HK-2 (cell line): ENCODE measurements at regions not wholly inside any gene's neighbourhood (a gene's known extent, or its start where the extent isn't known, plus 50 kb on each side); places are given as distances from the start of the nearest gene placed in this dataset.
"Not testable (repeated sequence)": the region's sequence is repeated elsewhere in the genome, so short reads cannot be mapped to it uniquely, and the experiment has no call there.

Experiments used
- DNase-seq: peaks from one replicate; pipeline ENCODE4 v3.0.0-alpha.2; 2018; ENCODE audit not compliant: unreplicated experiment

- no peak for DNase-seq
Measured at GRCh38 chr14:34300882-34301734, 160.9 kb downstream of the SPTSSA start.

DNA sequence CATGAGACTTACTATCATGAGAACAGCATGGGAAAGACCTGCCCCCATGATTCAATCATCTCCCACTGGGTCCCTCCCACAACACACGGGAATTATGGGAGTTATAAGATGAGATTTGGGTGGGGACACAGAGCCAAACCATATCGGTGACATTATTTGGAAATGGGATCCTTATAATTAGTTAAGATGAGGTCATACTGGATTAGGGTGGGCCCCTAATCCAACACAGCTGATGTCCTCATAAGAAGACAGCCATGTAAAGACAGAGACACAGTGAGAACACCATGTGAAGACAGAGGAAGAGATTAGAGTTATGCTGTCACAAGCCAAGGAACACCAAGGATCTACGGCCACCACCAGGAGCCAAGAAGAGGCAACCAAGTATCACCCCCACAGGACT, 161.7 kb downstream of the SPTSSA start:
- no peak for DNase-seq

DNA sequence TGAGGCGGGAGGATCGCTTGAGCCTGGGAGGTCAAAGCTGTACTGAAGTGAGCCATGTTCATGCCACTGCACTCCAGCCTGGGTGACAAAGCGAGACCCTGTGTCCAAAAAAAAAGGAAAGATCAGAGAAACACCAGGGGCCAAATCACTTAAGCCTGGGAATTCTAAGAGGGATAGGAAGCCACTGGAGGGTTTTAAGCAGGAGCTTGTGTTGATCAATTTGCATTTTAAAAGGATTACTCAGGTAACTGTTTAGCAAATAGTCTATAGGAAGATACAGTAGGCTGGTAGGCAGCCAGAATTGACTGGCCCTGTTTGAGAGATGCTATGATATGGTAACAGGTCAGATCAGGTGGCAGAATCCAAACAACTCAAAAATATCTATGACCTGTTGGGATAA, 162.7 kb downstream of the SPTSSA start:
- no peak for DNase-seq

DNA sequence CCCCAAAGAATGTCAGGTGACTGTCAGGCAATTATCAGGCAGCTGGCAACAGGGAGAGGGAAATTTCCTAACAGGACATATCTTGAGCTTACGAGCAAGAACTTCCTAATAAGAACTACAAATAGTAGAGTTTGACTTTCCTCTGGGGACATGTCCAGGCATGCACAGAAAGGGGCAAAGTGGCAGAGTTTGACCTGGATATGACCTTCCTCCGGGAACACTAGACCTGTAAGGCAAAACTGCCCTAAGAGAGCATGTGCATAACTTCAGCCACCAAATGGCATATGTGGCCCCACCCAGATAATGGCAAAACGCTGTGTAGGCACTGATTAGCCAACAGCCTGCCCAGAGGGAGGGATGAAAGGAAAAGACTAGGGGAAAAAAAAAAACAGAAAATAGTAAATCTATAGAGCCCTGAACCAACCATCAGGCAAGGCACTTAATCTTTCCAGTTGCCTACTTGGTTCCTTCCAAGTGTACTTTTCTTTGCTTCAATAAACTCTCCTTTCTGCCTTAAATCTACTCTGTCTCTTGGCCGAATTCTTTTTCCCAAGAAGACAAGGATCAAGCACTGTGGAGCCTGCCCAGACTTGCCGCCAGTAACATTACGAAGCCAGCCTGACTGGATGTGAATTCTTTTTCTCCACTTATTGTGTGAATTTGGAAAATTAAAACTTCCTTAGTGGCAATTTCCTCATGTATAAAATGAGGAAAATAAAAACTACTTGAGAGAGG, 164.1 kb downstream of the SPTSSA start:
- no peak for DNase-seq

DNA sequence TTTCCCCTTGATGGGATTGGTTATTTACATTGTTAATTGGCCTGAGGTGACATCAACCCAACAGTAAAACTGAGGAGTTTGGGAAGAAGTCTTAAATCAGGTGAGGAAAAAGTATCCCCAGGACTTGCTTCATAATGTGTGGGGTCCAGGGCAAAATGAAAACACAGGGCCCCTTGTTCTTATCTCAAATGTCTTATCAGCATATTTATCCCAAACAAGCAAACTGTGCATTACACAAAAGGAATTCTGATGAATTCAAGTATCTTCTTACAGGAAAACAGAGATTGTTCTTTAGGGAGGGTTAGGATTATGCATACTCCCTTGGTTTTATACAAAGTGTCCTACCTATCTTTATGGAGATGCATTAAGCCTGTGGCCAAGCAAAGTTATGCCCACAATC, 178.4 kb downstream of the SPTSSA start:
- no peak for DNase-seq

GRCh38 chr14:34277191-34277590, 184.8 kb downstream of the SPTSSA start:
- no peak for DNase-seq

DNA sequence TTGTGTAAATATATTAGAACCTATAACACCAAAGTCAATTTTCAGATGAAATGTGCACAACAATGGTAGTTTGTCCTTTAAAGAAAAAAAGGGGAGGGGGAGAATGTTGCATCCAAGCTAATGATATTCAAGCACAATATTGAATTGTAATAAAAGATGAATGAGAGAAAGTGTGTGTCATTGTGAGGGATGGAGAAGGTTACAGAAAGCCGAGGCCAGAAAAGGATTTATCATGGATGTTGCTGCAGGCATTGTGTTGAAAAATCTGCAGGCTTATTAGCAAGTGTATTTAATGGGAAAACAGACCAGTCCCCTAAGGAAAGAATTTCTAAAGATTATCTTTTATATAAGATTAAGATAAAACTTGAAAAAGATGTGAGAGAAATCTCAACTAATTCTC, 186.5 kb downstream of the SPTSSA start:
- no peak for DNase-seq

- DNase-seq: no peak
Measured at GRCh38 chr14:34275078-34275477, 187.0 kb downstream of the SPTSSA start.

DNA sequence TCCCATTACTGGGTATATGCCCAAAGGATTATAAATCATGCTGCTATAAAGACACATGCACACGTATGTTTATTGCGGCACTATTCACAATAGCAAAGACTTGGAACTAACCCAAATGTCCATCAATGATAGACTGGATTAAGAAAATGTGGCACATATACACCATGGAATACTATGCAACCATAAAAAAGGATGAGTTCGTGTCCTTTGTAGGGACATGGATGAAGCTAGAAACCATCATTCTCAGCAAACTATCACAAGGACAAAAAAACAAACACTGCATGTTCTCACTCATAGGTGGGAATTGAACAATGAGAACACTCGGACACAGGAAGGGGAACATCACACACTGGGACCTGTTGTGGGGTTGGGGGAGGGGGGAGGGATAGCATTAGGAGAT, 188.3 kb downstream of the SPTSSA start:
- not testable (repeated sequence) for DNase-seq

DNA sequence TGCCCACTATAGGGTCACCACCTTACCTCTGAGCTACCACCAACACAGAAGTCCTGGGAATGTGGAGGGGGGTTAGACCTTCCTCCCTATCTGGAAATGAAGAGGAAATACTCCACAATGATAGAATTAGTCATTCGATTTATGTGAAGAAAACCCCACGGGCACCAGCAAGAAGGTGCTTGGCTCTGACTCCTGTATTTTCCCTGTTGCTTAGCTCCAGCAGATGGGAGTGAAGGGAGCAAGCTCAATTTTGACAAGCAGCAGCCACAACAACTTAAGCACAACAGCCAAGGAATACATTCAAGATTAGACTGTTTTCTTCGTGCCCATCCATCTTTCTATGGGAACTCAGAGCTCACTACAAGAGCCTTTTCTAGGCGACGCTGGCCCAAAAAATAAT, 191.7 kb downstream of the SPTSSA start:
- DNase-seq: no peak

GRCh38 chr14:34266344-34266743, 195.7 kb downstream of the SPTSSA start:
- DNase-seq: no peak

- DNase-seq: no peak
Measured at GRCh38 chr14:34262127-34262910, 199.7 kb downstream of the SPTSSA start.

DNA sequence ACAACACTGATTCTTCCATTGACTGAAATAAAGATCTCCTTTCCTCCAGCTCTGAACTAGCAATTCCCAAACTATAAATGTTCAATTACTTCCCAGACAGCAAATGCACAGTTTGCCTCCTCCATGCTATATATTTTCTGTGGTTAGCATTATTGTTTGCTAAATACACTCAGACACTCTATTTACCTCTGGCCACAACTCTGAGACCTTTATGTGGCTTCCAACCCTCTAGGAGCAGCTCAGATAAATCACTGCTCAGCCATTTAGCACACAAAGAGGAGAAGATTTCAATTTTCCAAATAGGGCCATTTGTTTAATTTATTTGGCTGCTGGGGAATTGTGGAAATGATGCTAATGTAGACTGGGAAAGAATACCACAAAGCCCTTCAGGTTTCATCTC, 202.0 kb downstream of the SPTSSA start:
- DNase-seq: no peak

- no peak for DNase-seq
Measured at GRCh38 chr14:34258318-34258717, 203.7 kb downstream of the SPTSSA start.

DNA sequence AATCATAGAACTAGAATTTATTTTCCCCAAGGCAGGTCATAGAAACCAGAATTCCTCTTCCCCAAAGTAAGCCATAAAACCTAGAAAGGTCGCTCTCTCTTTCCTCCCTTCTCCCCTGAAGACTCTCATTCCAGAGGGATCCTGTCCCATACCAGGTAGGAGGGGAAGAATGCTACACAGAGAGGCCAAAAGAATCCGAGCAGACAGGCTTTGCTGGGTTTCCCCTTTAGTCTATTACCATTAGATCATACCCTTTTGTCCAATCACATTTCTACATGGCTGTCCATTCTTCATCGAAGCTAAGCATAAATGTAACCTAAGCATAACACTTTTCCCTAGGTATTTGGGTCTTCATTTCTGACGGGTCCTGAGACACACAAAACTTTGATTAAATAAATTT, 204.5 kb downstream of the SPTSSA start:
- no peak for DNase-seq

- DNase-seq: no peak
Measured at GRCh38 chr14:34256223-34256622, 205.8 kb downstream of the SPTSSA start.

DNA sequence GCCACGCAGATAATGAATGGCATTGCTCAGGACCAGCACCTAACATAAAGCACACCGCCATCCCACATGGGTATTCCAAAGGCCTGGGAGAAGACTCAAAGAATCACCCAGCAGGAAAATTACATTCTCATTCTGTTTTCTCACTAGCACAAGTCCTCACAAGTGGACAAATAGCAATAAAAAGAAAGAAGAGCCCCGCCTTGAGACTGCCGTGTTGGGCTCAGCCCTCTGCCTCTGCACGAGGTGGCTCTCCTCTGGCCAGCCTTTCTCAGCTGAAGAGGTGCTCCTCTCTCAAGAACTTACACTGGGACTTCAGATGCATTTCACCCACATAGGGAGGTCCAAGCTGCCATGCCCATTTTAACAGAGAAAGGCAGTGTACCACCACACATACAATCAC, 207.5 kb downstream of the SPTSSA start:
- no peak for DNase-seq

- DNase-seq: no peak
Measured at GRCh38 chr14:34254031-34254430, 208.0 kb downstream of the SPTSSA start.

- DNase-seq: no peak
Measured at GRCh38 chr14:34252227-34252626, 209.8 kb downstream of the SPTSSA start.

GRCh38 chr14:34251662-34252061, 210.4 kb downstream of the SPTSSA start:
- no peak for DNase-seq

DNA sequence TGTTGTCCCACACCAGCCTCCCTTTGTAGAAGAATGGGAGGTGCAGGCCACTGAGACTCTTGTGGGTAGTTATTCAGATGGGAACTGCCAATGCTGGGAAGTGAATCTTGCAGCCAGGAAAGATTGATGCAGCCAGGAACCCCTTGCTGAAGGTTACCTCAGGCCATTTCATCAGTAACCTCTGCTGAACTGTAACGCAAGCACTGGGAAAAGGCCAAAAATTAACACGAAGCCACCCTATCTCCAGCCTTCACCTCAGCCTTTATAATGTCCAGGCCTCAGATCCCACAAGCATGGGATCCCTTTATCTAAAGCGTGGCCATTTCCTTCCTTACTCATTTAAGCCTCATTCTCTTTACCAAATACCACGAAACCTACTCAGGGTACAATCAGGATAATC, 211.1 kb downstream of the SPTSSA start:
- no peak for DNase-seq

DNA sequence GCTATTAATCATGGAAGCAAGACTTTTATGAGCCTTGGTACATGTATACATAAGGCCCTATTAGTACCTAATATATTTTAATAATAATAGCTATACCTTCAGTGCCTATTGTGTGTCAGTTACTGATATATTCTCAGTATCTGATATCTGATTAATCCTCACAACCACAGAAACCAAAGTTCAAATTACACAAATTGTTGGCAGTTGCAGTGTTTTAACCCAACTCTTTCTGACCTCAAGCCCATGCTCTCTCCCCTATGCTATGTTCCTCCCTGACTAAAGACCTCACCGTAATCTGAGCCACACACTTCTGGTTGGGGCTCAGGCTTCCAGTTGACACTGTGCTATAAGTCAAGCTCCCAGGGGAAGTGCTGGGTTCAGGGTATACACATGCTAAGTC, 214.4 kb downstream of the SPTSSA start:
- DNase-seq: no peak

- DNase-seq: no peak
Measured at GRCh38 chr14:34246206-34246605, 215.8 kb downstream of the SPTSSA start.
